ENCODE measurements at regions not wholly inside any gene's neighbourhood (a gene's known extent, or its start where the extent isn't known, plus 50 kb on each side); places are given as distances from the start of the nearest gene placed in this dataset.
"Not testable (repeated sequence)": the region's sequence is repeated elsewhere in the genome, so short reads cannot be mapped to it uniquely, and the experiment has no call there.

GRCh38 chr12:131642101-131642540 lies 68.8 kb upstream of the SFSWAP start:
- H3K27me3 Mint-ChIP-seq = peaks cover 12% of the 10 kb centered on the region
- no peak overlapping the region for H3K27ac Mint-ChIP-seq
- H3K36me3 Mint-ChIP-seq (ENCODE audit: low read depth) = no peaks in the 10 kb centered on the region
- H3K9me3 Mint-ChIP-seq = no peaks in the 10 kb centered on the region
- H3K4me3 Mint-ChIP-seq = no peak overlapping the region
- no peaks in the 10 kb centered on the region for H3K4me1 Mint-ChIP-seq (ENCODE audit: low read depth)

GRCh38 chr12:131642771-131643170 lies 68.1 kb upstream of the SFSWAP start:
- no peak overlapping the region for H3K4me3 Mint-ChIP-seq
- H3K36me3 Mint-ChIP-seq (ENCODE audit: low read depth) = no peaks in the 10 kb centered on the region
- no peak overlapping the region for H3K27ac Mint-ChIP-seq
- no peaks in the 10 kb centered on the region for H3K4me1 Mint-ChIP-seq (ENCODE audit: low read depth)
- H3K9me3 Mint-ChIP-seq = no peaks in the 10 kb centered on the region
- H3K27me3 Mint-ChIP-seq = peaks cover 16% of the 10 kb centered on the region

GRCh38 chr12:131643631-131644452 lies 67.0 kb upstream of the SFSWAP start:
- no peaks in the 10 kb centered on the region for H3K9me3 Mint-ChIP-seq

GRCh38 chr12:131644481-131644880 lies 66.4 kb upstream of the SFSWAP start:
- Mint-ChIP-seq H3K27ac (no peak overlapping the region), H3K27me3 (peaks cover 15% of the 10 kb centered on the region), H3K4me3 (no peak overlapping the region), H3K36me3 (ENCODE audit: low read depth) (no peaks in the 10 kb centered on the region), H3K4me1 (ENCODE audit: low read depth) (no peaks in the 10 kb centered on the region), H3K9me3 (no peaks in the 10 kb centered on the region)

More at GRCh38 chr12:131643631-131644452, 67.0 kb upstream of the SFSWAP start:
- Mint-ChIP-seq H3K27me3 (peaks cover 15% of the 10 kb centered on the region), H3K4me1 (ENCODE audit: low read depth) (no peaks in the 10 kb centered on the region), H3K4me3 (no peak overlapping the region), H3K36me3 (ENCODE audit: low read depth) (no peaks in the 10 kb centered on the region), H3K27ac (no peak overlapping the region)

- H3K4me1 Mint-ChIP-seq (ENCODE audit: low read depth); H3K4me3 Mint-ChIP-seq; H3K9me3 Mint-ChIP-seq; H3K27ac Mint-ChIP-seq; H3K36me3 Mint-ChIP-seq (ENCODE audit: low read depth): not testable (repeated sequence)
- peaks cover 15% of the 10 kb centered on the region for H3K27me3 Mint-ChIP-seq
These were observed 66.0 kb upstream of the SFSWAP start for GRCh38 chr12:131644917-131645316.

- not testable (repeated sequence) for H3K4me1 Mint-ChIP-seq (ENCODE audit: low read depth); H3K4me3 Mint-ChIP-seq; H3K36me3 Mint-ChIP-seq (ENCODE audit: low read depth); H3K27ac Mint-ChIP-seq; H3K9me3 Mint-ChIP-seq
- peaks cover 14% of the 10 kb centered on the region for H3K27me3 Mint-ChIP-seq
These were observed 65.3 kb upstream of the SFSWAP start for GRCh38 chr12:131645557-131645956.

GRCh38 chr12:131646444-131646843 lies 64.4 kb upstream of the SFSWAP start:
- H3K4me1 Mint-ChIP-seq (ENCODE audit: low read depth) = not testable (repeated sequence)
- peaks cover 18% of the 10 kb centered on the region for H3K27me3 Mint-ChIP-seq

GRCh38 chr12:131647667-131648066 lies 63.2 kb upstream of the SFSWAP start:
- Mint-ChIP-seq H3K27me3 (peaks cover 20% of the 10 kb centered on the region), H3K9me3 (no peaks in the 10 kb centered on the region), H3K4me1 (ENCODE audit: low read depth) (no peaks in the 10 kb centered on the region), H3K4me3 (no peak overlapping the region), H3K36me3 (ENCODE audit: low read depth) (no peaks in the 10 kb centered on the region), H3K27ac (no peak overlapping the region)

More at GRCh38 chr12:131646444-131646843, 64.4 kb upstream of the SFSWAP start:
- not testable (repeated sequence) for H3K27ac Mint-ChIP-seq; H3K9me3 Mint-ChIP-seq; H3K36me3 Mint-ChIP-seq (ENCODE audit: low read depth); H3K4me3 Mint-ChIP-seq

GRCh38 chr12:131655469-131656174 lies 55.3 kb upstream of the SFSWAP start:
- H3K9me3 Mint-ChIP-seq; H3K4me1 Mint-ChIP-seq (ENCODE audit: low read depth); H3K4me3 Mint-ChIP-seq; H3K27ac Mint-ChIP-seq; H3K36me3 Mint-ChIP-seq (ENCODE audit: low read depth): not testable (repeated sequence)
- peaks cover 21% of the 10 kb centered on the region for H3K27me3 Mint-ChIP-seq

- peaks cover 17% of the 10 kb centered on the region for H3K27me3 Mint-ChIP-seq
These were observed 54.1 kb upstream of the SFSWAP start for GRCh38 chr12:131656796-131657195.

GRCh38 chr12:131658605-131659004 lies 52.3 kb upstream of the SFSWAP start:
- H3K4me1 Mint-ChIP-seq (ENCODE audit: low read depth); H3K36me3 Mint-ChIP-seq (ENCODE audit: low read depth); H3K9me3 Mint-ChIP-seq; H3K27ac Mint-ChIP-seq; H3K4me3 Mint-ChIP-seq: not testable (repeated sequence)
- H3K27me3 Mint-ChIP-seq = peaks cover 20% of the 10 kb centered on the region

More at GRCh38 chr12:131656796-131657195, 54.1 kb upstream of the SFSWAP start:
- not testable (repeated sequence) for H3K4me3 Mint-ChIP-seq; H3K4me1 Mint-ChIP-seq (ENCODE audit: low read depth); H3K9me3 Mint-ChIP-seq; H3K36me3 Mint-ChIP-seq (ENCODE audit: low read depth)
- peak overlapping the region; percentile 7 for H3K27ac Mint-ChIP-seq

- H3K27me3 Mint-ChIP-seq = peaks cover 20% of the 10 kb centered on the region
- H3K9me3 Mint-ChIP-seq; H3K27ac Mint-ChIP-seq; H3K4me3 Mint-ChIP-seq; H3K36me3 Mint-ChIP-seq (ENCODE audit: low read depth); H3K4me1 Mint-ChIP-seq (ENCODE audit: low read depth): not testable (repeated sequence)
These were observed 51.4 kb upstream of the SFSWAP start for GRCh38 chr12:131659484-131659883.

- H3K4me3 Mint-ChIP-seq, H3K27ac Mint-ChIP-seq: not testable (repeated sequence)
- peaks cover 20% of the 10 kb centered on the region for H3K27me3 Mint-ChIP-seq
These were observed 50.9 kb upstream of the SFSWAP start for GRCh38 chr12:131659976-131660375.

GRCh38 chr12:131660401-131660800 lies 50.5 kb upstream of the SFSWAP start:
- not testable (repeated sequence) for H3K4me3 Mint-ChIP-seq; H3K36me3 Mint-ChIP-seq (ENCODE audit: low read depth); H3K9me3 Mint-ChIP-seq; H3K4me1 Mint-ChIP-seq (ENCODE audit: low read depth); H3K27ac Mint-ChIP-seq
- peaks cover 20% of the 10 kb centered on the region for H3K27me3 Mint-ChIP-seq

More at GRCh38 chr12:131659976-131660375, 50.9 kb upstream of the SFSWAP start:
- not testable (repeated sequence) for H3K36me3 Mint-ChIP-seq (ENCODE audit: low read depth); H3K4me1 Mint-ChIP-seq (ENCODE audit: low read depth); H3K9me3 Mint-ChIP-seq
